ENCODE measurements at regions not wholly inside any gene's neighbourhood (a gene's known extent, or its start where the extent isn't known, plus 50 kb on each side); places are given as distances from the start of the nearest gene placed in this dataset.

GRCh38 chr22:49178246-49179005 is 649.2 kb downstream of the BRD1 start:
- no peak for DNase-seq (ENCODE audit: low spot score)

DNA sequence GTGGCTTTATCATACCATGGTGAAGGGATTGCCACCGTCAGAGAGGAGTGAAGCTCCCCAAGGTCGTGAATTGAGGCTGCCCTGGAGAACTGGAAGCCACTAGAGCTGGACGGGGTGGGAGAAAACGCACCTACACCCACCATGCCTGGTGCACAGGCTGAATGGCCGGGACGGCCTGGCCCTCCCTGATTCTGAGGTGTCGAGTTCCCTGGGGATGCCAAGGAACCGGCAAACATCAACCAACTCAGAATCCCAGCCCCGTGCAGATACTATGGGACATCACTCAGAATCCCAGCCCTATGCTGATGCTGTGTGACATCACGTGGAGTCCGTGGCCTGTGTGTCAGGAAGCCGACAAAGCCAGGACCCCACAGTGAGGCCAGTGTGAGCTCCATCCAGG is 650.0 kb downstream of the BRD1 start:
- DNase-seq (ENCODE audit: low spot score): no peak

- no peak for DNase-seq (ENCODE audit: low spot score)
Measured at GRCh38 chr22:49176956-49177355, 650.7 kb downstream of the BRD1 start.

- DNase-seq (ENCODE audit: low spot score): no peak
Measured at GRCh38 chr22:49170053-49170452, 657.6 kb downstream of the BRD1 start.

- DNase-seq (ENCODE audit: low spot score): no peak
Measured at GRCh38 chr22:49169074-49169744, 658.5 kb downstream of the BRD1 start.

DNA sequence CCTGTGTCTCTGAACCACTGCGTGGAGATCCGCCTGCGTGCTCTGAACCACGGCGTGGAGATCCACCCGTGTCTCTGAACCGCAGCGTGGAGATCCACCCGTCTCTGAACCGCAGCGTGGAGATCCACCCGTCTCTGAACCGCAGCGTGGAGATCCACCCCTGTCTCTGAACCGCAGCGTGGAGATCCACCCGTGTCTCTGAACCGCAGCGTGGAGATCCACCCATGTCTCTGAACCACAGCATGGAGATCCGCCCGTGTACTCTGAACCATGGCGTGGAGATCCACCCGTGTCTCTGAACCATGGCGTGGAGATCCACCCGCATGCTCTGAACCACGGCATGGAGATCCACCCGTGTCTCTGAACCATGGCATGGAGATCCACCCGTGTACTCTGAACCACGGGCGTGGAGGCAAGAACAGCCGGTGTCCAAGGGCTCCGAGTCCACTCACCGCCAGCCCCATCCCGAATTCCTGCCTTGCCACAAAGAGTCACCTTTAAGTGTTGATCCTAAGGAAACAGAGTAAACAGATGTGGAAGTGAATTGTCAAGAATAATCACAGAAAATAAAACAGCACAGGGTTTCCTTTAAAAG is 659.4 kb downstream of the BRD1 start:
- DNase-seq (ENCODE audit: low spot score): no peak

GRCh38 chr22:49166746-49167145 is 660.9 kb downstream of the BRD1 start:
- no peak for DNase-seq (ENCODE audit: low spot score)

DNA sequence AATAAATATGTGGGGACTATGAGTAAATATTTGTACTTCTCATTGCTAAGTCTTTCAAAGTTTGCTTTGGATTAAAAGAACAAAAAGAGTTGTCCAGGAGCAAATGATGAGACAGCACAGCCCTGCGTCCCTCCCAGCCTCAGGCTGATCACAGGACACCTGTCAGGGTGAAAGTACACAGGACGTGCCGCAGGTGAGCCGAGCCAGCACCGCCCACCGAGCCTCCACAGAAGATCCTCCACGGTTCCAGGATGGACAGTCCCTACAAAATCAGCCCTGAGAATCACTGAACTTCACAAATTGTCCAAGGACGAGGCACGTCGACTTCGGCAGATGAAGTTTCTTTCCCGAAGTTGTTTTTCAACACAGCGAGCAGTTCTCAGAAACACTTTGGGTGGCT is 661.5 kb downstream of the BRD1 start:
- DNase-seq (ENCODE audit: low spot score): no peak

GRCh38 chr22:49164773-49165320 is 662.8 kb downstream of the BRD1 start:
- no peak for DNase-seq (ENCODE audit: low spot score)

DNA sequence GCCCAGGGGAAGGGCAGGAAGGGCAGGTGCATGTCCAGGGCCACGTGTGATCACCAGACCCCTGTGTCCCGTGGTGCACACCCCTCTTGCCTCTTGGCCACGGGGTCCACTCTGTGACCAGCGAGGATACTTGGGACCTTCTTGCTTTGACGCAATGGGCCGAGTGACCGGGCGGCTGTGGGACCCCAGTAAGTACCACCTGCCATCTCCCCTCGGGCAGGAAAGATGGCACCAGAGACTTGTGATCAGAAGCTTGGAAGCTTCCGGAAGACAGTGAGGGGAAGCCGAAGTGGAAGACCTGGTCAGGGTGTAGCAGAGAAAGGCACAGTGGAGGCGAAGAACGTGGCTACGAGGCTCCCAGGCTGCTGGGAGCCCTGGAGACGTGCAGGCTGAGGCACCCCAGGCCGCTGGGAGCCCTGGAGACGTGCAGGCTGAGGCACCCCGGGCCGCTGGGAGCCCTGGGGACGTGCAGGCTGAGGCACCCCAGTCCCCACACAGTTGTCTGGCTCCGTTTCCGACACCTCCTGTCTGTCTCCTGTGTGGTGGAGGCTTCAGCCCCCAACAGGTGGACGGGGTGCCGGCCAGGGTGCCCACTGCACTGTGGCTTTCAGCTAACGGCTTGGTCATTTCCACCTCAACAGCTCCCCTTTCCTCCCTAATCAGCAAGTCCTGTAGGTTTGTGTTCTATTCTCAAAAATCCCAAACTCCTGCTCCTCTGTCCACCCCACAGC is 663.5 kb downstream of the BRD1 start:
- DNase-seq (ENCODE audit: low spot score): no peak

DNA sequence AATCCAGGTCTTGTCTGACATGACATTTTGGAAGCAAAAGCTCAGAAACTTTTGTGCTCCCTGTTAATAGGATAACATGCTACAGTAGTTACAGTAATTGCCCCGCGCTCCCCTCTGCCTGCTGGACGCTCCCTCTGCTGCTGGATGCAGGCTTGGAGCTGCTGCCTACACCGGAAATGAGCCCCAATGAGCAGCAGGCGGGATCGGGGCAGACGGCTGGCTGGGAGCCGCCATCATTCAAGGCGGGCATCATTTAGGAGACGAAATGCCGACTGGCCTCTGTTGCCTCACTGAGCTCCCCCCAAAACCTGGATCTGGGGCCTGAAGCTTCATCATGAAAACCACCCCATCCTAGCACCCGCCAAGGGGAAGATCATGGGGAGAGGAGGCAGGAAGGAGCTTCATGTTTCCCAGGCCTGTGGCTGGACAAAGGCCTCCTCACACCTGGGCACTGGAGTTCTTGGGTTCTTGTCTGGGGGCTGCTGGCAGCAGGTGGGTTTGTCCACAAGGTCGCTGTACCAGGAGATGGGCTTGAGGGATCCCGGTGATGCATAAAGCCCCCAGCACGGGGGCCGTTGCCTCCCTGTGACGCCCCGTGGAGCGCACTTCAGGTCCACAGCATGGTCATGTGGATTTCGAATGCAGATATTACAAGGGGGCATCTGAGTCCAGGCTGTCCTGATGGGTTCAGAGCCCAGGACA is 664.3 kb downstream of the BRD1 start:
- no peak for DNase-seq (ENCODE audit: low spot score)

DNA sequence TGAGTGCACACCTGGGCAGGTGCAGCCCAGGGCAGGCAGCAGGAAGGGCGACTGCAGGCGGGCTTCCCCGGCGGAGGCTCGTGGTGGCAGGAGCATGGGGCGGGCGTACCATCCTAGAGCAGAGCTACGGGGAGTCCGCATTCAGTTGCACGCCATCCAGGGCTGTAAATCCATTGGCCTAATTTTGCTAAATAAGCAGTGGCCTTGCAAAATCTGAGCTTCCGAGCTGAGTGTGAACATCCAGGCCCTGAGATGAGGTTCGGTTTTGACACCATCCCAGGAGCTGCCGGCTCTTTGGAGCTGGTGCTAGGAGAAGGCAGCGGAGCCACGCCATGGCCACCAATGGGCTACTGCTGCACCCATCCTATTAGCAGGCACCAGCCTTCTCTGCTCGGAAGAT is 664.8 kb downstream of the BRD1 start:
- DNase-seq (ENCODE audit: low spot score): no peak

GRCh38 chr22:49161002-49161850 is 666.4 kb downstream of the BRD1 start:
- DNase-seq (ENCODE audit: low spot score): no peak

GRCh38 chr22:49160261-49161001 is 667.2 kb downstream of the BRD1 start:
- no peak for DNase-seq (ENCODE audit: low spot score)

- DNase-seq (ENCODE audit: low spot score): no peak
Measured at GRCh38 chr22:49159711-49160110, 668.0 kb downstream of the BRD1 start.

DNA sequence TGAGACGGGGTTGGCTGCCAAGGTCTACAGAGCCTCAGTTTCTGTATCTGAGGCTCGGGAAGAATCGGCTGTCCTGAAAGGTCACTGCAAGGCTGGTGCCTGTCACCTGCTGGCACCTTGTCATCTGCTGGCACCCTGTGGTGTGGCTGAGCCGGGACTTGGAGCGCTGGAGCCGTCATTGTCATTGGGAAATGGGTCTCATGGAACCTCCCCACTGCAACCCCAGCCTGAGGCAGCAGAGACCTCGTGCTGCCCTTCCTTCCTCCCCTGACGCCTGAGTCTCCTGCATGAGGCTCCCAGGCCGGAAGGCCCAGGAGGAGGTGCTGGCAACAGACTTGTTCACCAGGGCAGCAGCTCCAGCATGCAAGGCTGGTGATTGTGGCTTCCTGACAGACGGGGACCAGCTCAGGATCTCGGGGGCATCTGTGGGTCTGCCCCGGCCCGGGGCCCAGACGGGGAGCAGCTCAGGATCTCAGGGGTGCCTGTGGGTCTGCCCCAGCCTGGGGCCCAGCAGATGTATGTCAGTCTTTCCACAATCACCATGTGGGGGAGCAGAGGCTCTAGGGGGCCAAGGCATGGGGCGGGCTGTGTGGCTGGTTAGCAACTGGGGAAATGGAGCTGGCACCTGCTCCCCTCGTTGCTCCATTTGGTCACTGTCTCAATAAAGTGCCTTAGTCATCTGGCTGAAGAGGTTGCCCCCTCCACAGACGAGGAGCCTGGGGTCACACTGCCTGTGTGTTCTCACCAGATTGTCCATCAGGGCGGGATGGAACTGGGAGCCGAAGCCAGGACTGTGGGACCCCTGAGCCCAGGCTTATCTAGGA is 668.7 kb downstream of the BRD1 start:
- DNase-seq (ENCODE audit: low spot score): no peak

DNA sequence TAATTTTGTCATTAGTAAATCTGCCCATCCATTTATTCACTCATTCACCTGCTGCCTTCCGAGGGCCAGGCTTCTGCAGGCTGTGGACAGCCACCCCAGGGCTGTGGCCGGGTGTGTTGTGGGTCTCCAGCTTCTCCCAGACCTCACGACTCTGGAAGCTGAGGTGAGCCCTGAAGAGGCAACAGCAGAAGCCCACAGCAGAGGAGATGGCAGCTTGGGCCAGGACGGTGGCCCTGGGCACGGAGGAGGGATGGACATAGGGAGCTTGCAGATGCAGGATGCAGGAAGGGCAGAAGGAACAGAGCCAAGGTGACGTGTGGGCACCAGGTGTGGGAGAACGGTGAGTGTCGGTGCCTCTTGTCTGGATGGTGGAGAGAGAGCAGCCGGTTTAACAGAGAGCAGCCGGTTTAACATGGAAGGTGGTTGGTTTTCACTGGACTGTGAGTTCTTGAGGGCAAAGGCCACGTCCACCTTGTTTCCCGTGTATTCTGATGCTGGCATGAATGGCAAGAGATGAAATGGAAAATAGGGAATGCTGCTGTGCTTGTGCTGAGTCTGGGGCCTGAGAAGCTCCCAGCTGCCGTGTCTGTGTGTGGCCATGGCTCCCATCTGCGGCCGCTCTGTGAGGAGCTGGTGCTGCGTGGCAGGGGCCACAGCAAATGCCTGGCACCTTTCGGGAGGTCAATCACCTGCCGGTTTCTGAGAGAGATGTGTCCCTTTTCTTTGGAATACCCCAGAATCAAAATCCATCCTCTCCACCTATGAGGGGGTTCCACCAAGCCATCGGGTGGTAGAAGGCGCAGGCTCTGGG is 669.9 kb downstream of the BRD1 start:
- DNase-seq (ENCODE audit: low spot score): no peak

GRCh38 chr22:49156662-49157285 is 670.9 kb downstream of the BRD1 start:
- no peak for DNase-seq (ENCODE audit: low spot score)
